OCI-LY7 (cell line): ENCODE measurements at regions not wholly inside any gene's neighbourhood (a gene's known extent, or its start where the extent isn't known, plus 50 kb on each side); places are given as distances from the start of the nearest gene placed in this dataset.

Source experiments
- CTCF ChIP-seq: fragments of 200-600 bp; sonication (generic); conservative IDR thresholded peaks from 2 replicates; pipeline ENCODE4 v1.5.1; 2014; ENCODE audit warnings: mild to moderate bottlenecking, antibody characterized with exemption, low read length, moderate library complexity, mixed read lengths
- EZH2phosphoT487 ChIP-seq: fragments of 200-600 bp; sonication (generic); IDR thresholded peaks from 2 replicates; pipeline ENCODE4 v1.6.1; 2018; ENCODE audit warnings: low read depth, borderline replicate concordance, mild to moderate bottlenecking, mixed run types, antibody characterized with exemption, low read length, moderate library complexity, mixed read lengths

DNA sequence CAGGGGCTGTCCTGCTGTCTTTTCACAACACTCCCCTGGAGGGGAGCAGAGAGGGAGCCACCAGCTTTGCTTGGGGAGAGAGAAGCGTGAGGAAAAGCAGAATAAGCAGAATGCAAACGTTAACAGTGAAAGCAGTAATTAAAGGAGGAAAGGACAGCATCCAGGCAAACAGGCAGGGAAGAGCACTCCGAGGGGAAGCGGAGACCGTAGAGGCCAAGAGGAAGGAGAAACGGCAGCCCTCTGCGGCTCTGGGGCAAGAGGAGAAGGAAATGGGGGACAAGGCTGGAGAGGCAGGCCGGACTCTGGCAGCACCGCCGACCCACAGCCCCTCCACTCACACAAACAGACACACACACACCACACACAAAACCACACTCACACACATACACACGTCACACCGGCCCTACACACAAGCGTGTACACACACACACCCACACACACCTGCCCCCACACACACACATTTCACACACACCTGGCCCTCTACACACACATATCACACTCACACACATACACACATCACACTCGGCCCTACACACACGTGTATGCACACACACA lies 449.8 kb downstream of the SOX6 start:
- TF ChIP-seq CTCF (no peak), EZH2phosphoT487 (no peak)
